ENCODE measurements at regions not wholly inside any gene's neighbourhood (a gene's known extent, or its start where the extent isn't known, plus 50 kb on each side); places are given as distances from the start of the nearest gene placed in this dataset.

GRCh38 chr4:138409670-138410069 is 167.5 kb upstream of the SLC7A11 start:
- DNase-seq (ENCODE audit: low read depth): no peak
- no peak for TF ChIP-seq CTCF (conservative IDR thresholded peaks at IDR 0.05; ENCODE audit: low read length)
- no peak overlapping the region for H3K4me3 ChIP-seq (ENCODE audit: low read length)

DNA sequence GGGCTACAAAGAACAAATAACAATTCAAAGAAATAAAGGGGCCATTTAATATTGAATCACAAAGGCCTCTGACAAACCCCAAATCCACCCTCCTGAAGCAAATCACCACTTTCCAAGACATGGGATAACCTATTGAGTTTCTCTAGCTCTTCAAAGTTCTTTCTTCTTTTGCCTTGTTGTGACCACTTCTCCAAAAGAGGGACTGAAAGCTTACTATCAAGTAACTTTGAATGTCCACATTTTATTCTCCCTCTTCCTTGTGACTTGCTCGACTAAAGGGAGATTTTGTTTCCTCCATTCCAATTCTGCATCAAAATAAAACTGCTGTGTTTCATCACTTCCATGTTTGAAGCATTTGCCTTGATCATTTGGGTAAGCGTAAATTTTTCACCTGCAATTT is 166.6 kb upstream of the SLC7A11 start:
- DNase-seq (ENCODE audit: low read depth): no peak

GRCh38 chr4:138407329-138407728 is 165.2 kb upstream of the SLC7A11 start:
- no peak for DNase-seq (ENCODE audit: low read depth)
- H3K4me3 ChIP-seq (ENCODE audit: low read length): no peak overlapping the region
- TF ChIP-seq CTCF (conservative IDR thresholded peaks at IDR 0.05; ENCODE audit: low read length): no peak

More for the DNA sequence above, 166.6 kb upstream of the SLC7A11 start:
- H3K4me3 ChIP-seq (ENCODE audit: low read length): no peak overlapping the region
- no peak for TF ChIP-seq CTCF (conservative IDR thresholded peaks at IDR 0.05; ENCODE audit: low read length)

- no peak for TF ChIP-seq CTCF (conservative IDR thresholded peaks at IDR 0.05; ENCODE audit: low read length)
- no peak overlapping the region for H3K4me3 ChIP-seq (ENCODE audit: low read length)
- peak; percentile 47 for DNase-seq (ENCODE audit: low read depth)
Measured at GRCh38 chr4:138406876-138407275, 164.7 kb upstream of the SLC7A11 start.

GRCh38 chr4:138405934-138406567 is 163.9 kb upstream of the SLC7A11 start:
- H3K4me3 ChIP-seq (ENCODE audit: low read length): no peak overlapping the region
- peak; percentile 81 for DNase-seq (ENCODE audit: low read depth)
- TF ChIP-seq CTCF (conservative IDR thresholded peaks at IDR 0.05; ENCODE audit: low read length): no peak

GRCh38 chr4:138405466-138405891 is 163.3 kb upstream of the SLC7A11 start:
- no peak for DNase-seq (ENCODE audit: low read depth)
- no peak for TF ChIP-seq CTCF (conservative IDR thresholded peaks at IDR 0.05; ENCODE audit: low read length)
- no peak overlapping the region for H3K4me3 ChIP-seq (ENCODE audit: low read length)

GRCh38 chr4:138404801-138405200 is 162.7 kb upstream of the SLC7A11 start:
- DNase-seq (ENCODE audit: low read depth): no peak
- TF ChIP-seq CTCF (conservative IDR thresholded peaks at IDR 0.05; ENCODE audit: low read length): no peak
- no peak overlapping the region for H3K4me3 ChIP-seq (ENCODE audit: low read length)
